AG04449 (cell line): ENCODE measurements at regions not wholly inside any gene's neighbourhood (a gene's known extent, or its start where the extent isn't known, plus 50 kb on each side); places are given as distances from the start of the nearest gene placed in this dataset.
"Not testable (repeated sequence)": the region's sequence is repeated elsewhere in the genome, so short reads cannot be mapped to it uniquely, and the experiment has no call there.

Experiments
- CTCF ChIA-PET: fragments of 350-600 bp; formaldehyde crosslinking; extraction: SDS; loops from one replicate; lab custom pipeline; 2021; ENCODE audit warnings: antibody characterized with exemption; lab: Yijun Ruan, JAX
- POLR2A ChIA-PET: fragments of 400-600, 350-600 bp; formaldehyde crosslinking; extraction: SDS; loops from one replicate; lab custom pipeline; 2020; ENCODE audit warnings: antibody characterized with exemption, inconsistent platforms; lab: Yijun Ruan, JAX
- DNase-seq: peaks from one replicate; pipeline ENCODE4 v3.0.0-alpha.2; 2010; ENCODE audit warnings: low read depth, low spot score
- H3K4me3 ChIP-seq: 2 replicates; pipeline ENCODE4 v1.5.1; 2011; ENCODE audit warnings: low read depth, mild to moderate bottlenecking, control low read depth, low read length
- TF ChIP-seq, protein P1 (sequence below): IDR thresholded peaks from one replicate; pipeline ENCODE4 v1.5.1; 2011; ENCODE audit warnings: mild to moderate bottlenecking, moderate library complexity, low read length, control low read depth, inconsistent platforms; ENCODE audit not compliant: insufficient read depth; ENCODE audit errors: missing control alignments

DNA sequence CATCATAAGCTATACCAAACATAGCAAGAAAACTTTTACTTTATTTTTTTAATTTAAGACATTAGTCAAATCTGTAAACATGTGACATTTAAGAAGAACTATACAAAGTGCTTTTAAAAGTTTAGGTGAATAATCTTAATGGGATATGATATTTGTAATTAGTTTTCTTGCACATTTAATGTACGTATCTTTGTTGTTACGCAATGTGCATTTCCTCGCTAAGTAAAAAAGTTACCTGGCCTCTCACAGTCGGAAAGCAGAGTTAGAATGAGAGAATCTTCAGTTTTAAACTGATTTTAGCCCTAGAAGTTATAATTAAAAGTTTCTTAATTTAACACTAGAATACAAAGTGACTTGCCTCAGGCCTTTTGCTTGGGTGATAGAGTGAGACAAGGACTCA lies 589.8 kb downstream of the DMRTA1 start:
- ChIA-PET CTCF (no interaction called here), POLR2A (no interaction called here)
- no peak for DNase-seq
- no peak overlapping the region for H3K4me3 ChIP-seq
- TF ChIP-seq, protein P1, sequence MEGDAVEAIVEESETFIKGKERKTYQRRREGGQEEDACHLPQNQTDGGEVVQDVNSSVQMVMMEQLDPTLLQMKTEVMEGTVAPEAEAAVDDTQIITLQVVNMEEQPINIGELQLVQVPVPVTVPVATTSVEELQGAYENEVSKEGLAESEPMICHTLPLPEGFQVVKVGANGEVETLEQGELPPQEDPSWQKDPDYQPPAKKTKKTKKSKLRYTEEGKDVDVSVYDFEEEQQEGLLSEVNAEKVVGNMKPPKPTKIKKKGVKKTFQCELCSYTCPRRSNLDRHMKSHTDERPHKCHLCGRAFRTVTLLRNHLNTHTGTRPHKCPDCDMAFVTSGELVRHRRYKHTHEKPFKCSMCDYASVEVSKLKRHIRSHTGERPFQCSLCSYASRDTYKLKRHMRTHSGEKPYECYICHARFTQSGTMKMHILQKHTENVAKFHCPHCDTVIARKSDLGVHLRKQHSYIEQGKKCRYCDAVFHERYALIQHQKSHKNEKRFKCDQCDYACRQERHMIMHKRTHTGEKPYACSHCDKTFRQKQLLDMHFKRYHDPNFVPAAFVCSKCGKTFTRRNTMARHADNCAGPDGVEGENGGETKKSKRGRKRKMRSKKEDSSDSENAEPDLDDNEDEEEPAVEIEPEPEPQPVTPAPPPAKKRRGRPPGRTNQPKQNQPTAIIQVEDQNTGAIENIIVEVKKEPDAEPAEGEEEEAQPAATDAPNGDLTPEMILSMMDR = no peak

DNA sequence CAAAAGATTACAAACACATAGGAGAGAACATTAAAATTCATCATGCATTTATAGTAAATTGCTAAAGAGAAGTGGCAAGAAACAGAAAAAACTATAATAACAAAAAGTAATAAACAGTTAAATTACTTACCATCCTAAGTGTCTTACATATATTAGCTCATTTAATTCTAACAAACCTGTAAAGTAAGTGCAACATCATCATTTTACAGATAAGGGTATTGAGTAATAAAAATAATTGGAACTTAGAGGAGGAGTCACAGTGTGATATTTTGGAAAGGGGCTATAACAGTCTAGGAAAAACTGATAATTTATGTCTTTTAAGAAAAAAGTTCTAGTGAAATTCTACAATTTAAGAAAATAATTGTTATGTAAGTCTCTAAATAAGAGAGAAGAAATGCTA lies 592.8 kb downstream of the DMRTA1 start:
- TF ChIP-seq, protein P1 = no peak
- DNase-seq = no peak
- H3K4me3 ChIP-seq = no peak overlapping the region
- ChIA-PET POLR2A (no interaction called here), CTCF (no interaction called here)

DNA sequence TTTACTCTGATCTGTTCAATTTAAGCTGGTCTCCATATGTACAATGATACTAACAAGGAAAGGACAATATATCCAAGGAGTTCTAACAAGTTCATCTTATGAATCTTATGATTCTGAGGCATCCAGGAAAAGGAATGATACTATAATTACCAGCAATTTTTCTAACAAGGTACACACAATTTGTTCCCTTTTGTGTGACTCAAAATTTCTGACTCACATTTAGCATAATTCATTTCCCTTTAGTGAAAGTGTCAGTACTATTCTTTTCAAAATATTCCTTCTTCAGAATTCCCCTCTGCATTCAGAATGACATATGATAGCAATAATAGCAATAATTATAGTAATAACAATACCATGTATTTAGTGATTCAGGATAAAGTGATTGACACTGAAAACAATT lies 594.8 kb downstream of the DMRTA1 start:
- CTCF ChIA-PET = no interaction called here
- POLR2A ChIA-PET = no interaction called here
- TF ChIP-seq, protein P1 = no peak
- no peak for DNase-seq
- H3K4me3 ChIP-seq = no peak overlapping the region

DNA sequence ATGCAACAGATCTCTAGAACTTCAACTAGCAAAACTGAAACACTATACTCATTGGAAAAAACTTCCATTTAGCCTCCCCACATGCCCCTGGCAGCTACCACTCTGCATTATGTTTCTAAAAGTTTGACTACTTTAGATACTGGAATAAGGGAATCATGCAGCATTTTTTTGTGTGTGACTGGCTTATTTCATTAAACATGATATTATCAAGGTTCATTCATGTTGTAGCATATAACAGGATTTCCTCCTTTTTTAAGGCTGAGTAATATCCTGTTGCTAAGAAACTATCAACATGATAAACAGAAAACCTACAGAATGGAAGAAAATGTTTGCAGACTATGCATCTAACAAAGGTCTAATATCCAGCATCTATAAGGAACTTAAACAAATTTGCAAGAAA lies 597.9 kb downstream of the DMRTA1 start:
- ChIA-PET CTCF (no interaction called here), POLR2A (no interaction called here)
- no peak overlapping the region for H3K4me3 ChIP-seq
- TF ChIP-seq, protein P1 = no peak
- DNase-seq = no peak

DNA sequence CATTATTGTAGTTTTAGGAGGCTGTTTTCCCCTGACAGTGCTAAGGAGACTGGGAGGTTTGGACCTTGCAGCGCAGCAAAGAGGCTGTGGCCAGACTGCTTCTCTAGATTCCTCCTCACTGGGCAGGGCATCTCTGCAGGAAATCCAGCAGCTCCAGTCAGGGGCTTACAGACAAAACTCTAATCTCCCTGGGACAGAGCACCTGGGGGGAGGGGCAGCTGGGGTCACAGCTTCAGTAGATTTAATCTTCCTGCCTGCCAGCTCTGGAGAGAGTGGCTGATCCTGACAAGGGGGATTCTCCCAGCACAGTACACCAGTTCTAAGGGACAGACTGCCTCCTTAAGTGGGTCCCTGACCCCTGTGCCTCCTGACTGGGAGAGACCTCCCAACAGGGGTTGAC lies 599.4 kb downstream of the DMRTA1 start:
- CTCF ChIA-PET, H3K4me3 ChIP-seq, POLR2A ChIA-PET, DNase-seq: not testable (repeated sequence)

DNA sequence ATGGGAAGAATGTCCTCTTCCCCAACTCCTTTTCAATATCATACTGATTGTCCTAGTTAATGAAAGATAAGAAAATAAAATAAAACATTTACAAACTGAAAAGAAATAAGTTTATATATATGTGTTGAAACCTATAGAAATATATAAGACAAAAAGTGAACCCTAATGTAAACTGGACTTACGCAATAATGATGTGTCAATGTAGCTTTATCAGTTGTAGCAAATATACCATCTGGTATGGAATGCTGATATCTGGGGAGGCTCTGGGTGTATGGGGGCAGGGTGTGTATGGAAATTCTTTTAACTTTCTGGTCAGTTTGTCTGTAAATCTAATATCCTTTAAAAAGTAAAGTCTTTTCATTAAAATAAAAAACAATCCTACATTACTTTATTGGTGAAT lies 603.9 kb downstream of the DMRTA1 start:
- ChIA-PET CTCF (no interaction called here), POLR2A (no interaction called here)
- DNase-seq = no peak
- TF ChIP-seq, protein P1 = no peak
- no peak overlapping the region for H3K4me3 ChIP-seq

DNA sequence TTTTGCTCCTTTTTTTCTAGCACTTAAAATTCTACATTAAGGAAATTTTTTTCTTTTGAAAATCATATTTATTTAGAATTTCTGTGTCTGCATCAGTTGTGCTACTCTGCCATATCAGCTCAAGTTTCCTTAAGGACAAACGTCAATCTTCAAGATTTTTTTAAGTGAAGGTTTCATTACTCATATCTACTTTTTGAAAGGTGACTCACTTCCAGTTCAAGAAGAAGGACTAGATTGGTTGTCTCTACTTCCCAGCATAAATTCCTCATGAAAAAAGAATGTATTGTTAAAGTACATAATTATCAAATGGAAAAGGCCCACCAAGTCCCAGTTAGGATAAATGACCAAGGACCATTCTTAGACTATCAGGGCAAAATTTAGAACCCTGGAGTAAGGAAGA lies 626.5 kb downstream of the DMRTA1 start:
- TF ChIP-seq, protein P1 = no peak
- POLR2A ChIA-PET = no interaction called here
- no peak for DNase-seq
- no peak overlapping the region for H3K4me3 ChIP-seq
- CTCF ChIA-PET = no interaction called here
